A549 (cell line): ENCODE measurements at regions not wholly inside any gene's neighbourhood (a gene's known extent, or its start where the extent isn't known, plus 50 kb on each side); places are given as distances from the start of the nearest gene placed in this dataset.
"Not testable (repeated sequence)": the region's sequence is repeated elsewhere in the genome, so short reads cannot be mapped to it uniquely, and the experiment has no call there.

Experiments used
- ATAC-seq, 2 experiments: fragments of 200-7000 bp in 1 of 2; fragments of >200 bp in 1 of 2; cut with Nextera tagmentation in 1 of 2; cut with Tn5 transposase in 1 of 2; 3 replicates each; pipeline versions ENCODE4 v1.8.0 to v1.9.1; 2018 to 2020; ENCODE audit warnings: mild to moderate bottlenecking in 1 of 2, moderate library complexity in 1 of 2
- CTCF ChIA-PET: fragments of 300-600 bp; sonication (Branson Sonifier 250); formaldehyde crosslinking; extraction: SDS; loops from one replicate; lab custom pipeline; 2021; ENCODE audit warnings: antibody characterized with exemption, inconsistent platforms; lab: Yijun Ruan, JAX
- POLR2A ChIA-PET: fragments of 350-600 bp; formaldehyde crosslinking; extraction: SDS; loops from one replicate; lab custom pipeline; 2021; ENCODE audit warnings: antibody characterized with exemption, inconsistent platforms; lab: Yijun Ruan, JAX
- DNase-seq, 2 experiments: peaks; one replicate each; pipeline versions ENCODE4 v3.0.0 to v3.0.0-alpha.2; 2011 to 2016; ENCODE audit warnings: low read depth in 1 of 2, low spot score in 1 of 2
- FAIRE-seq: peaks from 2 replicates; lab custom pipeline; 2011; peaks lifted over from hg19 to GRCh38; lab: Jason Lieb, UNC
- H3K27ac ChIP-seq, 2 experiments: fragments of >200 bp; sonication (Bioruptor Twin); formaldehyde crosslinking; 3 replicates each; pipeline ENCODE4 v1.5.1; 2016 to 2017
- H3K4me1 ChIP-seq: fragments of >200 bp; sonication (Bioruptor Twin); formaldehyde crosslinking; 3 replicates; pipeline ENCODE4 v1.6.1; 2016
- H3K4me2 ChIP-seq: fragments of >200 bp; sonication (Bioruptor Twin); formaldehyde crosslinking; 3 replicates; pipeline ENCODE4 v1.6.1; 2016
- H3K4me3 ChIP-seq: fragments of >200 bp; sonication (Bioruptor Twin); formaldehyde crosslinking; 3 replicates; pipeline ENCODE4 v1.5.1; 2016
- H3K9me3 ChIP-seq: fragments of >200 bp; sonication (Bioruptor Twin); formaldehyde crosslinking; 3 replicates; pipeline ENCODE4 v1.6.1; 2016
- BHLHE40 ChIP-seq: IDR thresholded peaks from 2 replicates; pipeline ENCODE4 v1.6.1; 2012; ENCODE audit warnings: low read depth, low read length, inconsistent platforms
- CBX2 ChIP-seq: fragments of 200-600 bp; sonication (generic); IDR thresholded peaks from 2 replicates; pipeline ENCODE4 v1.6.1; 2016; ENCODE audit warnings: low read depth, mild to moderate bottlenecking, borderline replicate concordance
- CEBPB ChIP-seq, 2 experiments: fragments of >200 bp in 1 of 2; sonication (Bioruptor Twin) in 1 of 2; formaldehyde crosslinking in 1 of 2; IDR thresholded peaks; 2 replicates each; pipeline ENCODE4 v1.6.1; 2012 to 2016
- ELK1 ChIP-seq: fragments of 150-350 bp; IDR thresholded peaks from 2 replicates; pipeline ENCODE4 v1.6.1; 2014; ENCODE audit warnings: low read depth, mild to moderate bottlenecking, low read length
- EP300 ChIP-seq, 2 experiments: fragments of >200 bp; sonication (Bioruptor Twin); formaldehyde crosslinking; IDR thresholded peaks; 2 replicates in 1 of 2; 3 replicates in 1 of 2; pipeline ENCODE4 v1.6.1; 2016 to 2017
- FOSB ChIP-seq: fragments of 250-450 bp; sonication (Bioruptor Pico); IDR thresholded peaks from 2 replicates; pipeline ENCODE4 v1.5.0; 2020; ENCODE audit warnings: mild to moderate bottlenecking, moderate library complexity
- FOSL2 ChIP-seq, 2 experiments: fragments of 450-650 bp in 1 of 2; fragments of >200 bp in 1 of 2; sonication (Bioruptor Twin) in 1 of 2; formaldehyde crosslinking; IDR thresholded peaks; 2 replicates each; pipeline versions ENCODE4 v1.5.0 to v1.6.1; 2016 to 2020; ENCODE audit warnings: mild to moderate bottlenecking in 1 of 2, moderate library complexity in 1 of 2
- FOXS1 ChIP-seq: fragments of 250-450 bp; sonication (Bioruptor Pico); IDR thresholded peaks from 2 replicates; pipeline ENCODE4 v1.5.0; 2020; ENCODE audit warnings: mild to moderate bottlenecking, moderate library complexity
- GATA3 ChIP-seq: IDR thresholded peaks from 2 replicates; pipeline ENCODE4 v1.6.1; 2012; ENCODE audit warnings: borderline replicate concordance
- HDAC2 ChIP-seq: fragments of 200-600 bp; sonication (generic); IDR thresholded peaks from 2 replicates; pipeline ENCODE4 v1.6.1; 2016
- HEYL ChIP-seq: fragments of 250-450 bp; sonication (Bioruptor Pico); IDR thresholded peaks from 2 replicates; pipeline ENCODE4 v1.8.0; 2021; ENCODE audit warnings: mild to moderate bottlenecking, moderate library complexity
- HOXB5 ChIP-seq: fragments of 250-450 bp; sonication (Bioruptor Pico); IDR thresholded peaks from 2 replicates; pipeline ENCODE4 v1.5.0; 2020; ENCODE audit warnings: mild to moderate bottlenecking, moderate library complexity
- JUN ChIP-seq, 2 experiments: fragments of >200 bp; sonication (Bioruptor Twin); formaldehyde crosslinking; IDR thresholded peaks; 2 replicates in 1 of 2; 3 replicates in 1 of 2; pipeline ENCODE4 v1.6.1; 2016 to 2017
- JUNB ChIP-seq: fragments of >200 bp; sonication (Bioruptor Twin); formaldehyde crosslinking; IDR thresholded peaks from 2 replicates; pipeline ENCODE4 v1.6.1; 2016
- NFE2L2 ChIP-seq: fragments of 150-350 bp; conservative IDR thresholded peaks from 2 replicates; pipeline ENCODE4 v1.6.1; 2014; ENCODE audit warnings: low read length
- NR3C1 ChIP-seq: fragments of >200 bp; sonication (Bioruptor Twin); formaldehyde crosslinking; IDR thresholded peaks from 3 replicates; pipeline ENCODE4 v1.6.1; 2017
- POLR2AphosphoS2 ChIP-seq: conservative IDR thresholded peaks from 2 replicates; pipeline ENCODE4 v1.6.1; 2012; ENCODE audit warnings: low read length, improper control_type of control experiment, inconsistent platforms
- RAD21 ChIP-seq, 2 experiments: fragments of >200 bp in 1 of 2; sonication (Bioruptor Twin) in 1 of 2; formaldehyde crosslinking in 1 of 2; IDR thresholded peaks in 1 of 2; conservative IDR thresholded peaks in 1 of 2; 2 replicates in 1 of 2; 3 replicates in 1 of 2; pipeline ENCODE4 v1.6.1; 2012 to 2018; ENCODE audit warnings: inconsistent platforms in 1 of 2
- RARB ChIP-seq: fragments of 250-450 bp; sonication (Bioruptor Pico); IDR thresholded peaks from 2 replicates; pipeline ENCODE4 v1.8.0; 2021; ENCODE audit warnings: mild to moderate bottlenecking, moderate library complexity
- RNF2 ChIP-seq: fragments of 200-600 bp; sonication (generic); IDR thresholded peaks from 2 replicates; pipeline ENCODE4 v1.6.1; 2016; ENCODE audit warnings: low read depth, mild to moderate bottlenecking, antibody characterized with exemption, moderate library complexity, borderline replicate concordance
- SMC3 ChIP-seq: fragments of >200 bp; sonication (Bioruptor Twin); formaldehyde crosslinking; IDR thresholded peaks from 3 replicates; pipeline ENCODE4 v1.6.1; 2018; ENCODE audit warnings: inconsistent platforms
- SREBF2 ChIP-seq: fragments of 450-650 bp; IDR thresholded peaks from 2 replicates; pipeline ENCODE4 v1.6.1; 2014; ENCODE audit warnings: mild to moderate bottlenecking, moderate library complexity
- TFCP2L1 ChIP-seq: fragments of 250-450 bp; sonication (Bioruptor Pico); IDR thresholded peaks from 2 replicates; pipeline ENCODE4 v1.5.0; 2021; ENCODE audit warnings: mild to moderate bottlenecking
- USF2 ChIP-seq: fragments of 450-650 bp; IDR thresholded peaks from 2 replicates; pipeline ENCODE4 v1.6.1; 2014; ENCODE audit warnings: antibody characterized with exemption
- ZFP36 ChIP-seq: fragments of 450-650 bp; IDR thresholded peaks from 2 replicates; pipeline ENCODE4 v1.6.1; 2014; ENCODE audit warnings: borderline replicate concordance; ENCODE audit not compliant: partially characterized antibody
- ZNF302 ChIP-seq: fragments of 250-450 bp; sonication (Bioruptor Pico); IDR thresholded peaks from 2 replicates; pipeline ENCODE4 v1.9.0; 2021; ENCODE audit warnings: inconsistent platforms, mild to moderate bottlenecking, moderate library complexity
- WGBS: methylation state at CpG from one replicate; pipeline ENCODE4 v1.1.6; 2017; ENCODE audit errors: missing lambda C conversion rate; 5-methylcytosine and 5-hydroxymethylcytosine counted together
- TF ChIP-seq, protein P1 (sequence below): fragments of >200 bp; sonication (Bioruptor Twin); formaldehyde crosslinking; IDR thresholded peaks from 2 replicates; pipeline ENCODE4 v1.6.1; 2016
- TF ChIP-seq, protein P2 (sequence below): IDR thresholded peaks from 2 replicates; pipeline ENCODE4 v1.6.1; 2012

DNA sequence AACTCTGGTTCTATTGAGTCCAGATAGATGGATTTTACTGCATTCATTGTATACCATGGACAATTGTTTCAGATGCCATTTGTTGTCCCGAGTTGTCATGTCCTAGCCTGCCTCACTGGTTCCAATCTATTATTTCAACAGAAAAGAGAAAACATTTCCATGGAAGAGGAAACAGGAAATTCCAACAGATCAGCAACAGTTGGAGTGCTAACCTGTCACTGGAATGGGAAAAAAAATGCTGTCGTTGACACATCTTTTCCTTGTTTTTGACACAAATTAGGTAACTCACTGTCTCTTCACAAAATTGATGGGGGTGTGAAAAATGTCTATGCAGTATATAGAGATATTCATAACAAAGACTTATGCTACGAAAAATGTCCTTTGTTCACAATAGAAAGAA lies 432.0 kb upstream of the TBL1XR1 start:
- peaks cover 26% of the 10 kb centered on the region for H3K4me1 ChIP-seq
- H3K9me3 ChIP-seq: no peaks in the 10 kb centered on the region
- H3K27ac ChIP-seq: no peak overlapping the region
- no peak overlapping the region for H3K4me2 ChIP-seq
- ATAC-seq: no peak
- DNase-seq: no peak
- H3K4me3 ChIP-seq: no peak overlapping the region
- 89% methylated on average over 3 of the region's 3 CpGs for WGBS
- CTCF ChIA-PET: no interaction called here
- TF ChIP-seq SREBF2 (no peak), HEYL (CRISPR knock-in tag) (no peak), CBX2 (no peak), NFE2L2 (no peak), POLR2AphosphoS2 (no peak), BHLHE40 (no peak)
- TF ChIP-seq, protein P1, sequence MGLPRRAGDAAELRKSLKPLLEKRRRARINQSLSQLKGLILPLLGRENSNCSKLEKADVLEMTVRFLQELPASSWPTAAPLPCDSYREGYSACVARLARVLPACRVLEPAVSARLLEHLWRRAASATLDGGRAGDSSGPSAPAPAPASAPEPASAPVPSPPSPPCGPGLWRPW: no peak
- TF ChIP-seq, all 56 proteins: peak for 0
- POLR2A ChIA-PET: no interaction called here
- no peak for FAIRE-seq

GRCh38 chr3:177633671-177634207 lies 436.5 kb upstream of the TBL1XR1 start:
- H3K4me2 ChIP-seq: peak overlapping the region; percentile 54
- WGBS: 42% methylated on average over 5 of the region's 5 CpGs
- ATAC-seq: peak in 1 of 2 experiments; percentile 67; a peak in 3 of 6 replicates
- ChIA-PET CTCF (no interaction called here), POLR2A (no interaction called here)
- TF ChIP-seq HOXB5 (CRISPR knock-in tag) (no peak), FOSB (CRISPR knock-in tag) (no peak), RARB (CRISPR knock-in tag) (no peak), FOSL2 (IDR thresholded peaks at IDR 0.05) (no peak), FOSL2 (CRISPR knock-in tag; IDR thresholded peaks at IDR 0.05) (no peak), USF2 (no peak), FOXS1 (no peak), CBX2 (no peak), TFCP2L1 (CRISPR knock-in tag) (no peak), SREBF2 (no peak), ZNF302 (CRISPR knock-in tag) (no peak), RNF2 (no peak), SMC3 (peak; percentile 9; the same call in 1 of the 3 replicates), RAD21 (conservative IDR thresholded peaks at IDR 0.05 in 1 of 2, IDR thresholded peaks at IDR 0.05 in 1 of 2) (0 out of 5 replicates have a peak, but pooled peaks of 1 of the 2 experiments have one; percentile 16), GATA3 (peak; percentile 65; the same call in 1 of the 2 replicates), NR3C1 (no peak), HEYL (CRISPR knock-in tag) (no peak), ZFP36 (no peak), JUN (IDR thresholded peaks at IDR 0.05) (no peak), ELK1 (no peak), EP300 (IDR thresholded peaks at IDR 0.05) (no peak), HDAC2 (no peak), CEBPB (IDR thresholded peaks at IDR 0.05) (no peak), JUNB (peak; percentile 32; the same call in 1 of the 2 replicates)
- TF ChIP-seq, protein P2, sequence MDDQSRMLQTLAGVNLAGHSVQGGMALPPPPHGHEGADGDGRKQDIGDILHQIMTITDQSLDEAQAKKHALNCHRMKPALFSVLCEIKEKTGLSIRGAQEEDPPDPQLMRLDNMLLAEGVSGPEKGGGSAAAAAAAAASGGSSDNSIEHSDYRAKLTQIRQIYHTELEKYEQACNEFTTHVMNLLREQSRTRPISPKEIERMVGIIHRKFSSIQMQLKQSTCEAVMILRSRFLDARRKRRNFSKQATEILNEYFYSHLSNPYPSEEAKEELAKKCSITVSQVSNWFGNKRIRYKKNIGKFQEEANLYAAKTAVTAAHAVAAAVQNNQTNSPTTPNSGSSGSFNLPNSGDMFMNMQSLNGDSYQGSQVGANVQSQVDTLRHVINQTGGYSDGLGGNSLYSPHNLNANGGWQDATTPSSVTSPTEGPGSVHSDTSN: no peak
- no peak for FAIRE-seq
- H3K9me3 ChIP-seq: no peaks in the 10 kb centered on the region
- no peak overlapping the region for H3K4me3 ChIP-seq
- peak overlapping the region; percentile 7 to 27; a peak in 2 of 6 replicates for H3K27ac ChIP-seq
- peak in 1 of 2 experiments; percentile 51 for DNase-seq
- peaks cover 29% of the 10 kb centered on the region for H3K4me1 ChIP-seq

DNA sequence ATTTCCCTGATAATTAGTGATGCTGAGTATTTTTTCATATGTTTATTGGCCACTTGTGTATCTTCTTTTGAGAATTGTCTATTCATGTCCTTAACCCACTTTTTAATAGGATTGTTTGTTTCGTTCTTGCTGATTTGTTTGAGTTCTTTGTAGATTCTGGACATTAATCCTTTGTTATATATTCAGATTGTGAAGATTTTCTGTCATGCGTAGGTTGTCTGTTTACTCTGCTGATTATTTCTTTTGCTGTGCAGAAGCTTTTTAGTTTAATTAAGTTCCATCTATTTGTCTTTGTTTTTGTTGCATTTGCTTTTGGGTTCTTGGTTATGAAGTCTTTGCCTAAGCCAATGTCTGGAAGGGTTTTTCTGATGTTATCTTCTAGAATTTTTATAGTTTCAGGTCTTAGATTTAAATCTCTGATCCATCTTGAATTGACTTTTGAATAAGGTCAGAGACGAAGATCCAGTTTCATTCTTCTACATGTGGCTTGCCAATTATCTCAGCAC lies 438.4 kb upstream of the TBL1XR1 start:
- POLR2A ChIA-PET, H3K9me3 ChIP-seq, ATAC-seq, DNase-seq, FAIRE-seq, H3K4me2 ChIP-seq, H3K27ac ChIP-seq, H3K4me3 ChIP-seq, CTCF ChIA-PET: not testable (repeated sequence)
- peaks cover 29% of the 10 kb centered on the region for H3K4me1 ChIP-seq
- 91% methylated on average over 3 of the region's 3 CpGs for WGBS
